ENCODE measurements at regions not wholly inside any gene's neighbourhood (a gene's known extent, or its start where the extent isn't known, plus 50 kb on each side); places are given as distances from the start of the nearest gene placed in this dataset.

DNA sequence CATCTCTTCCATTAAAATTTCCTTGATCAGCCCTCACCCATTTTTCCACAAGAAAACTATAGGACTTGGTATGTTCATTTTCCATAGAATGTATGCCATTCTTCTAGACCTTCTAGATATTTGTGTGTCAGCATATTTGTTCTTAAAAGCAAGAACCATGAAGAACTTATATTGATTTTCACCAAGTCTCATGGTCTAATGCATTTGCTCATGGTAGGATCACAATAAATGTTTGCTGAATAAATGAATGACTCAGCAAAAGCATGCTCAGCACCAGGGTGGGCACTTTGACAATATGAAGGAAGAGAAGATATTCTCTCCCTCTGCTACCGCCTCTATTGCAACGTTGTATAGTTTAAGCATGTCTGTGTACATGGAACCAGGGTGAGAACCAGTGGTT, 805.5 kb upstream of the SLC35B3 start:
- Histone ChIP-seq H3K79me2 (ENCODE audit: insufficient read depth, low read length) (no peaks in the 10 kb centered on the region), H2AFZ (ENCODE audit: low read length) (no peak overlapping the region), H3K4me1 (ENCODE audit: insufficient read depth, low read length) (no peaks in the 10 kb centered on the region), H3K4me2 (ENCODE audit: insufficient read depth, insufficient read length, low read length) (no peak overlapping the region), H3K9me3 (ENCODE audit: control insufficient read depth, low read depth, low read length) (no peaks in the 10 kb centered on the region), H2AK5ac (ENCODE audit: insufficient read length, low read length) (no peak overlapping the region), H3K79me1 (ENCODE audit: insufficient read depth, low read depth, low read length, poor library complexity, severe bottlenecking) (no peaks in the 10 kb centered on the region), H3K23me2 (ENCODE audit: insufficient read length, low read depth, low read length, poor library complexity, severe bottlenecking) (no peaks in the 10 kb centered on the region), H4K5ac (ENCODE audit: insufficient read length, low read depth, low read length) (no peak overlapping the region), H4K91ac (ENCODE audit: insufficient read length, low read depth, low read length) (no peak overlapping the region), H2BK5ac (ENCODE audit: insufficient read length, low read length) (no peak overlapping the region), H3K4ac (ENCODE audit: low read depth, low read length) (no peak overlapping the region), H3K9ac (ENCODE audit: extremely low read depth, insufficient read length, low read length) (no peak overlapping the region), H2BK15ac (ENCODE audit: low read depth, low read length) (no peak overlapping the region), H3K23ac (ENCODE audit: insufficient read length, low read depth, low read length) (no peak overlapping the region), H2BK20ac (ENCODE audit: low read depth, low read length, poor library complexity, severe bottlenecking) (no peak overlapping the region), H3K27me3 (ENCODE audit: insufficient read depth, low read length) (no peaks in the 10 kb centered on the region), H3K27ac (ENCODE audit: insufficient read length, low read depth, low read length) (no peak overlapping the region), H4K20me1 (ENCODE audit: control insufficient read depth, insufficient read depth, insufficient read length) (no peaks in the 10 kb centered on the region), H3K14ac (ENCODE audit: insufficient read depth, low read length) (no peak overlapping the region), H3K18ac (ENCODE audit: insufficient read length, low read depth, low read length) (no peak overlapping the region), H2BK12ac (ENCODE audit: insufficient read length, low read depth, low read length) (no peak overlapping the region), H3T11ph (ENCODE audit: low read length) (no peak overlapping the region), H3K56ac (ENCODE audit: insufficient read length, low read depth, low read length) (no peak overlapping the region), H4K8ac (replicated peaks; ENCODE audit: insufficient read length, low read depth, low read length) (no peak overlapping the region), H2BK120ac (ENCODE audit: low read depth, low read length, poor library complexity, severe bottlenecking) (no peak overlapping the region)
- H3K4me1 Mint-ChIP-seq: no peaks in the 10 kb centered on the region; a peak in 1 of 4 replicates
- H3K27me3 Mint-ChIP-seq (ENCODE audit: low read depth): no peaks in the 10 kb centered on the region
- TF ChIP-seq, protein P1, sequence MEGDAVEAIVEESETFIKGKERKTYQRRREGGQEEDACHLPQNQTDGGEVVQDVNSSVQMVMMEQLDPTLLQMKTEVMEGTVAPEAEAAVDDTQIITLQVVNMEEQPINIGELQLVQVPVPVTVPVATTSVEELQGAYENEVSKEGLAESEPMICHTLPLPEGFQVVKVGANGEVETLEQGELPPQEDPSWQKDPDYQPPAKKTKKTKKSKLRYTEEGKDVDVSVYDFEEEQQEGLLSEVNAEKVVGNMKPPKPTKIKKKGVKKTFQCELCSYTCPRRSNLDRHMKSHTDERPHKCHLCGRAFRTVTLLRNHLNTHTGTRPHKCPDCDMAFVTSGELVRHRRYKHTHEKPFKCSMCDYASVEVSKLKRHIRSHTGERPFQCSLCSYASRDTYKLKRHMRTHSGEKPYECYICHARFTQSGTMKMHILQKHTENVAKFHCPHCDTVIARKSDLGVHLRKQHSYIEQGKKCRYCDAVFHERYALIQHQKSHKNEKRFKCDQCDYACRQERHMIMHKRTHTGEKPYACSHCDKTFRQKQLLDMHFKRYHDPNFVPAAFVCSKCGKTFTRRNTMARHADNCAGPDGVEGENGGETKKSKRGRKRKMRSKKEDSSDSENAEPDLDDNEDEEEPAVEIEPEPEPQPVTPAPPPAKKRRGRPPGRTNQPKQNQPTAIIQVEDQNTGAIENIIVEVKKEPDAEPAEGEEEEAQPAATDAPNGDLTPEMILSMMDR (conservative IDR thresholded peaks at IDR 0.05): no peak
- no peaks in the 10 kb centered on the region for H3K36me3 Mint-ChIP-seq (ENCODE audit: insufficient read depth in 1 of 3, low read depth in 3 of 3)
- no peak for DNase-seq
- no peak overlapping the region for H3K4me3 Mint-ChIP-seq
- no peak overlapping the region for H3K27ac Mint-ChIP-seq
- no CpG with 5 or more reads among the region's 2 CpGs for WGBS (ENCODE audit: extremely low coverage, insufficient read length, low lambda C conversion rate)
- no peaks in the 10 kb centered on the region for H3K9me3 Mint-ChIP-seq

Data from H9 (cell line).